Ovary (tissue), 7 donors: ENCODE measurements at regions not wholly inside any gene's neighbourhood (a gene's known extent, or its start where the extent isn't known, plus 50 kb on each side); places are given as distances from the start of the nearest gene placed in this dataset.

Source experiments
- DNase-seq, 5 donors: peaks; one replicate each; pipeline ENCODE4 v3.0.0-alpha.2; 2019 to 2020
- H3K27ac ChIP-seq, 2 donors: fragments of 200-600 bp; one replicate each; pipeline versions ENCODE4 v1.5.1 to v1.8.0; 2019 to 2022
- H3K27me3 ChIP-seq: fragments of 200-600 bp; one replicate; pipeline ENCODE4 v1.8.0; 2022
- H3K36me3 ChIP-seq: fragments of 200-600 bp; sonication (generic); one replicate; pipeline ENCODE4 v1.5.1; 2019
- H3K4me1 ChIP-seq: one replicate; pipeline ENCODE4 v1.8.1; 2013; ENCODE audit warnings: mild to moderate bottlenecking, moderate library complexity; ENCODE audit not compliant: insufficient read depth
- H3K4me3 ChIP-seq: fragments of 200-600 bp; sonication (generic); one replicate; pipeline ENCODE4 v1.5.1; 2017
- H3K9me3 ChIP-seq, 2 donors: fragments of 200-600 bp in 1 of 2; sonication (generic) in 1 of 2; one replicate each; pipeline versions ENCODE4 v1.5.1 to v1.8.1; 2013 to 2019; ENCODE audit warnings: mild to moderate bottlenecking in 1 of 2, moderate library complexity in 1 of 2
- CTCF ChIP-seq, 3 donors: fragments of 450-650 bp in 2 of 3; fragments of 200-600 bp in 1 of 3; IDR thresholded peaks; one replicate each; pipeline versions ENCODE4 v1.5.1 to v1.8.0; 2016 to 2022; ENCODE audit warnings: antibody characterized with exemption in 3 of 3, mild to moderate bottlenecking in 1 of 3
- EP300 ChIP-seq: sonication (generic); formaldehyde crosslinking; IDR thresholded peaks from one replicate; pipeline ENCODE4 v1.6.1; 2017; ENCODE audit warnings: antibody characterized with exemption
- POLR2A ChIP-seq: fragments of 450-650 bp; IDR thresholded peaks from one replicate; pipeline ENCODE4 v1.6.1; 2017; ENCODE audit warnings: antibody characterized with exemption, mild to moderate bottlenecking, moderate library complexity
- WGBS, 3 donors: extraction: QIAGEN DNeasy Blood & Tissue Kit in 1 of 3; methylation state at CpG; one replicate each; pipeline versions ENCODE4 v1.1.5 to v1.1.7; 2013 to 2017; 5-methylcytosine and 5-hydroxymethylcytosine counted together
- intact Hi-C, 4 donors: fragments of 100-400 bp; cut with DNase I; formaldehyde crosslinking; loops; one replicate each; pipeline versions ENCODE4 v1.11.0 to v1.15.1; 2022 to 2023
- donor health status: DM: no; HTN: no; CAD: no; lungs with moderate emphysema.
- donor health status: DM: no; HTN: no; CAD: no.
- donor health status: Bipolar disorder and iron deficiency.
- donor health status: DM: no; HTN: no; CAD: no.
- donor health status: DM: yes; HTN: yes; CAD: no.

GRCh38 chr4:112860830-112861690, 188.4 kb upstream of the ANK2 start:
- H3K4me1 ChIP-seq: no peaks in the 10 kb centered on the region

GRCh38 chr4:112861691-112862674, 187.5 kb upstream of the ANK2 start:
- DNase-seq: no peak
- H3K9me3 ChIP-seq: no peaks in the 10 kb centered on the region
- no peak overlapping the region for H3K4me3 ChIP-seq
- H3K36me3 ChIP-seq: no peaks in the 10 kb centered on the region
- no peaks in the 10 kb centered on the region for H3K4me1 ChIP-seq
- no peak overlapping the region for H3K27ac ChIP-seq
- no peaks in the 10 kb centered on the region for H3K27me3 ChIP-seq
- WGBS, 3 donors: 57 to 69% (median 64%) methylated on average over 3 of the region's 3 CpGs
- intact Hi-C loops: no loop called here
- TF ChIP-seq POLR2A: no peak
- TF ChIP-seq CTCF (IDR thresholded peaks at IDR 0.05): no peak
- TF ChIP-seq EP300: no peak

More at GRCh38 chr4:112860830-112861690, 188.4 kb upstream of the ANK2 start:
- Histone ChIP-seq H3K27ac (no peak overlapping the region), H3K4me3 (no peak overlapping the region), H3K27me3 (no peaks in the 10 kb centered on the region), H3K36me3 (no peaks in the 10 kb centered on the region), H3K9me3 (no peaks in the 10 kb centered on the region)
- WGBS, 3 donors: 78 to 83% (median 83%) methylated on average over 5 of the region's 5 CpGs
- no peak for TF ChIP-seq CTCF (IDR thresholded peaks at IDR 0.05)
- TF ChIP-seq EP300: no peak
- TF ChIP-seq POLR2A: no peak
- intact Hi-C loops: no loop called here
- no peak for DNase-seq

- H3K4me3 ChIP-seq: no peak overlapping the region
- no peak for TF ChIP-seq POLR2A
- TF ChIP-seq CTCF (IDR thresholded peaks at IDR 0.05): no peak
- no peak for TF ChIP-seq EP300
- H3K36me3 ChIP-seq: no peaks in the 10 kb centered on the region
- H3K4me1 ChIP-seq: no peaks in the 10 kb centered on the region
- no peak overlapping the region for H3K27ac ChIP-seq
- intact Hi-C loops: no loop called here
- DNase-seq: no peak
- H3K9me3 ChIP-seq: no peaks in the 10 kb centered on the region
- no peaks in the 10 kb centered on the region for H3K27me3 ChIP-seq
Measured at GRCh38 chr4:112865443-112865842, 184.0 kb upstream of the ANK2 start.

GRCh38 chr4:112876316-112876715, 173.1 kb upstream of the ANK2 start:
- Histone ChIP-seq H3K27me3 (no peaks in the 10 kb centered on the region), H3K4me3 (no peak overlapping the region), H3K27ac (no peak overlapping the region), H3K36me3 (no peaks in the 10 kb centered on the region), H3K9me3 (no peaks in the 10 kb centered on the region), H3K4me1 (no peaks in the 10 kb centered on the region)
- intact Hi-C loops: no loop called here
- TF ChIP-seq EP300 (no peak), CTCF (IDR thresholded peaks at IDR 0.05) (no peak), POLR2A (no peak)
- DNase-seq: no peak
- WGBS, 3 donors: 87 to 93% (median 90%) methylated on average over 2 of the region's 2 CpGs
